Uterus (tissue), 3 donors: ENCODE measurements at regions not wholly inside any gene's neighbourhood (a gene's known extent, or its start where the extent isn't known, plus 50 kb on each side); places are given as distances from the start of the nearest gene placed in this dataset.

Experiments used
- DNase-seq, 2 donors: peaks; one replicate each; pipeline ENCODE4 v3.0.0-alpha.2; 2019 to 2020
- H3K27ac ChIP-seq, 2 donors: fragments of 200-600 bp; sonication (generic); 1 replicate in 1 of 2; 2 replicates in 1 of 2; pipeline ENCODE4 v1.5.1; 2016 to 2018
- H3K27me3 ChIP-seq, 2 donors: fragments of 200-600 bp; sonication (generic); one replicate each; pipeline ENCODE4 v1.5.1; 2018 to 2019; ENCODE audit warnings: control low read depth in 1 of 2
- H3K36me3 ChIP-seq, 2 donors: fragments of 200-600 bp; sonication (generic); one replicate each; pipeline ENCODE4 v1.5.1; 2019; ENCODE audit warnings: control low read depth in 1 of 2
- H3K4me1 ChIP-seq, 2 donors: fragments of 200-600 bp; sonication (generic); one replicate each; pipeline ENCODE4 v1.5.1; 2018 to 2019; ENCODE audit warnings: control low read depth in 1 of 2
- H3K4me3 ChIP-seq, 2 donors: fragments of 200-600 bp; sonication (generic); 1 replicate in 1 of 2; 2 replicates in 1 of 2; pipeline ENCODE4 v1.5.1; 2018 to 2019; ENCODE audit warnings: mild to moderate bottlenecking in 1 of 2
- H3K9me3 ChIP-seq, 2 donors: fragments of 200-600 bp; sonication (generic); one replicate each; pipeline ENCODE4 v1.5.1; 2019; ENCODE audit warnings: control low read depth in 1 of 2
- POLR2A ChIP-seq, 2 donors: fragments of 450-650 bp; IDR thresholded peaks; one replicate each; pipeline ENCODE4 v1.6.1; 2016; ENCODE audit warnings: antibody characterized with exemption in 2 of 2, mild to moderate bottlenecking in 1 of 2, moderate library complexity in 1 of 2
- intact Hi-C: fragments of 100-400 bp; cut with DNase I; formaldehyde crosslinking; loops from one replicate; pipeline ENCODE4 v1.15.1; 2023; ENCODE audit warnings: low total_unique reads
- TF ChIP-seq, protein P1 (sequence below), 4 experiments: fragments of 200-600 bp in 2 of 4; fragments of 450-650 bp in 2 of 4; sonication (generic) in 2 of 4; IDR thresholded peaks; one replicate each; pipeline ENCODE4 v1.5.1; 2016 to 2019; ENCODE audit warnings: antibody characterized with exemption in 4 of 4, mild to moderate bottlenecking in 2 of 4, moderate library complexity in 1 of 4
- donor health status: DM: yes; HTN: yes; CAD: no.

DNA sequence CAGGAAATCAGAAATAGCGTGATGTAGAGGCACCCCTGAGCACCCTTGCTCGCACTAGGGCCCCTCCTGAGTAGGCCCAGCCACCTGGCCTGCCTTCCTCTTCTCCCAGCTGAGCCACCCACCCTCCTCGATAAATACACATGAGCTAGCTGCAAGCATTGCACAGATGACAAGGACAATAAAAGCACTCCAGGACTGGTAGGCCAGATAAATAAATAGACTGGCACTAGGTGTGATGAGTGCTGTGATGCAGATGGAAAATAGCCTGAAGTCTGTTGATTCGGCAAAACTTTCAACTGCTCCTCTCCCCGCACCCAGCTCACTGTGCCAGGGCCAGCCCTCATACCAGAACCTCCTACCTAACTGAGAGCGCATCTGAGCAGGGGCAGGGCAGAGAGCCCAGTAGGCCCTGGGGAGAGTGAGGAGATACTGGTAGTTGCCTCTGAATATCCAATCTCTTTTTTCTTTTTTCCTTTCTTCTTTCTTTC is 54.5 kb upstream of the GPI start:
- peaks cover 0 to 3% of the 10 kb centered on the region in 2 donors for H3K4me1 ChIP-seq
- no peak for TF ChIP-seq POLR2A (IDR thresholded peaks at IDR 0.05)
- TF ChIP-seq, protein P1, sequence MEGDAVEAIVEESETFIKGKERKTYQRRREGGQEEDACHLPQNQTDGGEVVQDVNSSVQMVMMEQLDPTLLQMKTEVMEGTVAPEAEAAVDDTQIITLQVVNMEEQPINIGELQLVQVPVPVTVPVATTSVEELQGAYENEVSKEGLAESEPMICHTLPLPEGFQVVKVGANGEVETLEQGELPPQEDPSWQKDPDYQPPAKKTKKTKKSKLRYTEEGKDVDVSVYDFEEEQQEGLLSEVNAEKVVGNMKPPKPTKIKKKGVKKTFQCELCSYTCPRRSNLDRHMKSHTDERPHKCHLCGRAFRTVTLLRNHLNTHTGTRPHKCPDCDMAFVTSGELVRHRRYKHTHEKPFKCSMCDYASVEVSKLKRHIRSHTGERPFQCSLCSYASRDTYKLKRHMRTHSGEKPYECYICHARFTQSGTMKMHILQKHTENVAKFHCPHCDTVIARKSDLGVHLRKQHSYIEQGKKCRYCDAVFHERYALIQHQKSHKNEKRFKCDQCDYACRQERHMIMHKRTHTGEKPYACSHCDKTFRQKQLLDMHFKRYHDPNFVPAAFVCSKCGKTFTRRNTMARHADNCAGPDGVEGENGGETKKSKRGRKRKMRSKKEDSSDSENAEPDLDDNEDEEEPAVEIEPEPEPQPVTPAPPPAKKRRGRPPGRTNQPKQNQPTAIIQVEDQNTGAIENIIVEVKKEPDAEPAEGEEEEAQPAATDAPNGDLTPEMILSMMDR (IDR thresholded peaks at IDR 0.05) = no peak
- DNase-seq = no peak
- no peaks in the 10 kb centered on the region for H3K36me3 ChIP-seq
- no peaks in the 10 kb centered on the region for H3K9me3 ChIP-seq
- H3K27ac ChIP-seq = peak overlapping the region in 1 of 2 donors; percentile 3
- intact Hi-C loops = no loop called here
- no peaks in the 10 kb centered on the region for H3K27me3 ChIP-seq
- H3K4me3 ChIP-seq = no peak overlapping the region

DNA sequence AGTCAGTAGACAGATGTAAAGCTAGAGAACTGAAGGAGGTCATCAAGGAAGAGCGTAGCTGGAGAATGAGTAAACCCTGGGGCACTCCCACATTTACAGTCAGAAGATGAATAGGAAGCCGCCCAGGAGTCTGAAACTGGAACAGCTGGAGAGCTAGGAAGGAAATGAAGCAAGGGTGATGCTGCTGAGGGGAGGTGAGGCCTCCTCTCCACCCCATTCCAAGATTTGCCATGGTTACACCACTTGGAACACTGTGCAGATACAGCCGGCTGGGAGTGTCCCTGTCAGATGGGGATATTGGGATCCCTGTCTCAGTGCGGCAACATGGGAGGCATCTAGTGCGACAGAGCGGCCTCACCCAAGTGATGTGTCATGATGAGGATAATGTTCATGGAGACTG is 51.8 kb upstream of the GPI start:
- intact Hi-C loops = no loop called here
- no peaks in the 10 kb centered on the region for H3K27me3 ChIP-seq
- H3K36me3 ChIP-seq = no peaks in the 10 kb centered on the region
- TF ChIP-seq, protein P1 (IDR thresholded peaks at IDR 0.05) = no peak
- no peak for TF ChIP-seq POLR2A (IDR thresholded peaks at IDR 0.05)
- no peak for DNase-seq
- H3K27ac ChIP-seq = no peak overlapping the region
- no peaks in the 10 kb centered on the region for H3K4me1 ChIP-seq
- H3K4me3 ChIP-seq = no peak overlapping the region
- H3K9me3 ChIP-seq = no peaks in the 10 kb centered on the region

DNA sequence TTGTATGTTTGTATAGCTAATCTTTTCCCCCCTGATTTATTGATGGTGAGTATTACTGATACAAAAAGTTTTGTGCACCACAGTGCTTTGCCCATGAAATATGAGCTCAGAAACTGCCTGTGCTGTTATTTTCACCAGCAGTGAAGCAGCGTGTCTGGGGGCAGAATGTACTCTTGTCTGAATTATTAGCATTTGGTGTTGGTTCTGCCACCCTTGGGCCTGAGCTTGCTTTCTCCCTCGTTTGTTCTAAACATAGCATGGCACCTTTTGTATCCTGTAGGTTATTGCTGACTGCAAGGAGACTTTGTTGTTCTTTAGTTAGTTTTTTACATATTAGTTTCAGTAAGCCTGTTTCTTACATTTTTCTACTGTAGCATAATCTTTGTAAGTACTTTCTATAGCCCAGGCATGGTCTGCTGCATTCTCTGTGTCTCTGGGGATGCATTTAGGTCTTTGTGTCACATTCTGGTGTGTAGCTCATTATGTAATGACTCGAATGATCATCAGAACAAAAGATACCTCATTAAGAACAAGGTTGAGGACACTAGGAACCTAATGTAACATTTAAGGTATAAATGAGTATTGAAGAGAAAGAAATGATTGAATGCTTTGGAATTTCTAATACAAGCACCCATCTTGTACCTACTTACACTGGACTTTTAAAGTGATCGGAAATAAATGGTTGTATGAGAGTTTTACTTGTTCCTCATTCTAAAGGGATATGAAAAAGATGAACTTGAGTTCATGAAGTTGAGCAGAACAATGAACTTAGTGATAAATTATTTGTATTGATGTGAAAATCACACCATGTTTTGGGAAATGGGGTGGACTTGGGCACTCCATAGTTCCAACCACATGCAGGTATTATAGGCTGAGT is 50.3 kb upstream of the GPI start:
- no peak for DNase-seq
- Histone ChIP-seq H3K36me3 (no peaks in the 10 kb centered on the region), H3K4me3 (no peak overlapping the region), H3K9me3 (no peaks in the 10 kb centered on the region), H3K27me3 (no peaks in the 10 kb centered on the region), H3K4me1 (no peaks in the 10 kb centered on the region), H3K27ac (no peak overlapping the region)
- no peak for TF ChIP-seq POLR2A (IDR thresholded peaks at IDR 0.05)
- TF ChIP-seq, protein P1 (IDR thresholded peaks at IDR 0.05) = no peak
- intact Hi-C loops = no loop called here
